PC-9 (cell line): ENCODE measurements at regions not wholly inside any gene's neighbourhood (a gene's known extent, or its start where the extent isn't known, plus 50 kb on each side); places are given as distances from the start of the nearest gene placed in this dataset.

Experiments
- EZH2 ChIP-seq: fragments of 200-600 bp; sonication (generic); IDR thresholded peaks from 2 replicates; pipeline ENCODE4 v1.8.0; 2017; ENCODE audit warnings: antibody characterized with exemption, low read depth
- TF ChIP-seq, protein P1 (sequence below): fragments of 200-600 bp; sonication (generic); conservative IDR thresholded peaks from 2 replicates; pipeline ENCODE4 v1.6.1; 2017; ENCODE audit warnings: mixed run types, antibody characterized with exemption, mild to moderate bottlenecking, moderate library complexity

DNA sequence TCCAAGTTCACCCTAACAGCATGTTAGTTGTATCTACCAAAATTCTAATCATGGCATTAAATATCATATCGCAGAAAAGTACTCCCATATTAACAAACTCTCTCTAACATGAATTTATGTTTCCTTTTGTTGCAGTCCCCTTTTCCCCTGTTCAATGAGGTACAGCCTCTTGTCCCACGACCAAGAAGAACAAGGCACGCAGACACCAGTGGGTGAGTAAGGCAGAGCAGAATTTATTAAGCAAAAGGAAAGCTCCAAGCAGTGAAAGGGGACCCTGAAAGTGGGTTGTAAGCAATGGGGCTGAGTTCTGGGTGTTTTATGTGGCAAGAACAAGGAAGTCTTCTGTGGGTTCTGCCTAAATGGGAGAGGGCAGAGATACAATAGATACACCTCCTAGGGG, 183.5 kb downstream of the LURAP1L start:
- TF ChIP-seq, protein P1, sequence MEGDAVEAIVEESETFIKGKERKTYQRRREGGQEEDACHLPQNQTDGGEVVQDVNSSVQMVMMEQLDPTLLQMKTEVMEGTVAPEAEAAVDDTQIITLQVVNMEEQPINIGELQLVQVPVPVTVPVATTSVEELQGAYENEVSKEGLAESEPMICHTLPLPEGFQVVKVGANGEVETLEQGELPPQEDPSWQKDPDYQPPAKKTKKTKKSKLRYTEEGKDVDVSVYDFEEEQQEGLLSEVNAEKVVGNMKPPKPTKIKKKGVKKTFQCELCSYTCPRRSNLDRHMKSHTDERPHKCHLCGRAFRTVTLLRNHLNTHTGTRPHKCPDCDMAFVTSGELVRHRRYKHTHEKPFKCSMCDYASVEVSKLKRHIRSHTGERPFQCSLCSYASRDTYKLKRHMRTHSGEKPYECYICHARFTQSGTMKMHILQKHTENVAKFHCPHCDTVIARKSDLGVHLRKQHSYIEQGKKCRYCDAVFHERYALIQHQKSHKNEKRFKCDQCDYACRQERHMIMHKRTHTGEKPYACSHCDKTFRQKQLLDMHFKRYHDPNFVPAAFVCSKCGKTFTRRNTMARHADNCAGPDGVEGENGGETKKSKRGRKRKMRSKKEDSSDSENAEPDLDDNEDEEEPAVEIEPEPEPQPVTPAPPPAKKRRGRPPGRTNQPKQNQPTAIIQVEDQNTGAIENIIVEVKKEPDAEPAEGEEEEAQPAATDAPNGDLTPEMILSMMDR = no peak
- TF ChIP-seq EZH2 = no peak
